Activated naive CD8-positive, alpha-beta T cell treated with anti-CD3 and anti-CD28 coated beads, Interleukin-2, amount 50 U/mL, for 24 hours (primary cell): ENCODE measurements at regions not wholly inside any gene's neighbourhood (a gene's known extent, or its start where the extent isn't known, plus 50 kb on each side); places are given as distances from the start of the nearest gene placed in this dataset.
"Not testable (repeated sequence)": the region's sequence is repeated elsewhere in the genome, so short reads cannot be mapped to it uniquely, and the experiment has no call there.

Experiments used
- ATAC-seq: fragments of 150-1000 bp; cut with Tn5 transposase; one replicate; pipeline ENCODE4 v1.10.0; 2021
- DNase-seq: peaks from one replicate; pipeline ENCODE4 v3.0.0; 2021
- H3K27ac Mint-ChIP-seq: one replicate; pipeline ENCODE4 v1.8.0; 2021; ENCODE audit warnings: mild to moderate bottlenecking, mixed read lengths
- H3K27me3 Mint-ChIP-seq: one replicate; pipeline ENCODE4 v1.8.0; 2021; ENCODE audit warnings: mixed read lengths
- H3K36me3 Mint-ChIP-seq: one replicate; pipeline ENCODE4 v1.8.0; 2021; ENCODE audit warnings: low read depth, mixed read lengths
- H3K4me1 Mint-ChIP-seq: one replicate; pipeline ENCODE4 v1.8.0; 2021; ENCODE audit warnings: mixed read lengths
- H3K4me3 Mint-ChIP-seq: one replicate; pipeline ENCODE4 v1.8.0; 2021; ENCODE audit warnings: mild to moderate bottlenecking, moderate library complexity, mixed read lengths
- H3K9me3 Mint-ChIP-seq: one replicate; pipeline ENCODE4 v1.8.0; 2021; ENCODE audit warnings: mixed read lengths

GRCh38 chr6:130525408-130525807 is 159.6 kb downstream of the TMEM200A start:
- Mint-ChIP-seq H3K36me3 (peaks cover 3% of the 10 kb centered on the region), H3K4me3 (no peak overlapping the region), H3K27me3 (no peaks in the 10 kb centered on the region), H3K4me1 (peaks cover 35% of the 10 kb centered on the region), H3K9me3 (peaks cover 10% of the 10 kb centered on the region), H3K27ac (no peak overlapping the region)
- DNase-seq (no peak), ATAC-seq (no peak)

- Mint-ChIP-seq H3K4me1 (peaks cover 35% of the 10 kb centered on the region), H3K9me3 (peaks cover 13% of the 10 kb centered on the region), H3K27me3 (no peaks in the 10 kb centered on the region), H3K36me3 (no peaks in the 10 kb centered on the region), H3K27ac (no peak overlapping the region), H3K4me3 (no peak overlapping the region)
- ATAC-seq: no peak
- DNase-seq: no peak
Measured at GRCh38 chr6:130526466-130526865, 160.6 kb downstream of the TMEM200A start.

- H3K4me3 Mint-ChIP-seq: no peak overlapping the region
- ATAC-seq (no peak), DNase-seq (no peak)
- peaks cover 17% of the 10 kb centered on the region for H3K9me3 Mint-ChIP-seq
- H3K27ac Mint-ChIP-seq: no peak overlapping the region
- no peaks in the 10 kb centered on the region for H3K27me3 Mint-ChIP-seq
- H3K36me3 Mint-ChIP-seq: no peaks in the 10 kb centered on the region
- peaks cover 35% of the 10 kb centered on the region for H3K4me1 Mint-ChIP-seq
Measured at GRCh38 chr6:130527173-130527572, 161.4 kb downstream of the TMEM200A start.

- no peak for ATAC-seq
Measured at GRCh38 chr6:130529569-130530149, 163.8 kb downstream of the TMEM200A start.

GRCh38 chr6:130534627-130535026 is 168.8 kb downstream of the TMEM200A start:
- Mint-ChIP-seq H3K4me3 (no peak overlapping the region), H3K4me1 (peaks cover 5% of the 10 kb centered on the region), H3K27ac (no peak overlapping the region), H3K27me3 (no peaks in the 10 kb centered on the region), H3K9me3 (peaks cover 38% of the 10 kb centered on the region), H3K36me3 (peaks cover 12% of the 10 kb centered on the region)
- ATAC-seq (no peak), DNase-seq (no peak)

More at GRCh38 chr6:130529569-130530149, 163.8 kb downstream of the TMEM200A start:
- Mint-ChIP-seq H3K4me3 (no peak overlapping the region), H3K27ac (no peak overlapping the region), H3K9me3 (peaks cover 17% of the 10 kb centered on the region), H3K36me3 (no peaks in the 10 kb centered on the region), H3K4me1 (peaks cover 23% of the 10 kb centered on the region), H3K27me3 (no peaks in the 10 kb centered on the region)
- DNase-seq: no peak

GRCh38 chr6:130535242-130535641 is 169.4 kb downstream of the TMEM200A start:
- Mint-ChIP-seq H3K4me3 (no peak overlapping the region), H3K4me1 (peaks cover 5% of the 10 kb centered on the region), H3K9me3 (peaks cover 43% of the 10 kb centered on the region), H3K36me3 (peaks cover 16% of the 10 kb centered on the region), H3K27me3 (no peaks in the 10 kb centered on the region), H3K27ac (no peak overlapping the region)
- no peak for ATAC-seq
- no peak for DNase-seq

- H3K4me3 Mint-ChIP-seq: no peak overlapping the region
- no peak for ATAC-seq
- H3K9me3 Mint-ChIP-seq: peaks cover 40% of the 10 kb centered on the region
- peaks cover 5% of the 10 kb centered on the region for H3K4me1 Mint-ChIP-seq
- no peaks in the 10 kb centered on the region for H3K27me3 Mint-ChIP-seq
- DNase-seq: no peak
- peaks cover 19% of the 10 kb centered on the region for H3K36me3 Mint-ChIP-seq
- no peak overlapping the region for H3K27ac Mint-ChIP-seq
Measured at GRCh38 chr6:130537447-130537846, 171.6 kb downstream of the TMEM200A start.

- Mint-ChIP-seq H3K4me3 (no peak overlapping the region), H3K9me3 (no peaks in the 10 kb centered on the region)
- ATAC-seq: no peak
Measured at GRCh38 chr6:130547723-130548122, 181.9 kb downstream of the TMEM200A start.

GRCh38 chr6:130557481-130558112 is 191.8 kb downstream of the TMEM200A start:
- ATAC-seq (no peak), DNase-seq (no peak)
- Mint-ChIP-seq H3K4me1 (peaks cover 30% of the 10 kb centered on the region), H3K4me3 (no peak overlapping the region), H3K9me3 (peaks cover 21% of the 10 kb centered on the region), H3K27ac (no peak overlapping the region), H3K36me3 (no peaks in the 10 kb centered on the region), H3K27me3 (no peaks in the 10 kb centered on the region)

More at GRCh38 chr6:130547723-130548122, 181.9 kb downstream of the TMEM200A start:
- H3K27me3 Mint-ChIP-seq: no peaks in the 10 kb centered on the region
- H3K4me1 Mint-ChIP-seq: no peaks in the 10 kb centered on the region
- no peak overlapping the region for H3K27ac Mint-ChIP-seq
- no peak for DNase-seq
- no peaks in the 10 kb centered on the region for H3K36me3 Mint-ChIP-seq

GRCh38 chr6:130558131-130558530 is 192.3 kb downstream of the TMEM200A start:
- DNase-seq (no peak), ATAC-seq (no peak)
- no peak overlapping the region for H3K27ac Mint-ChIP-seq
- peaks cover 31% of the 10 kb centered on the region for H3K4me1 Mint-ChIP-seq
- peaks cover 23% of the 10 kb centered on the region for H3K9me3 Mint-ChIP-seq
- no peaks in the 10 kb centered on the region for H3K36me3 Mint-ChIP-seq
- no peaks in the 10 kb centered on the region for H3K27me3 Mint-ChIP-seq
- H3K4me3 Mint-ChIP-seq: no peak overlapping the region

GRCh38 chr6:130559166-130559565 is 193.3 kb downstream of the TMEM200A start:
- H3K9me3 Mint-ChIP-seq: peaks cover 24% of the 10 kb centered on the region
- H3K27me3 Mint-ChIP-seq: no peaks in the 10 kb centered on the region
- no peak for ATAC-seq
- H3K36me3 Mint-ChIP-seq: peaks cover 2% of the 10 kb centered on the region
- no peak for DNase-seq
- H3K4me3 Mint-ChIP-seq: no peak overlapping the region
- no peak overlapping the region for H3K27ac Mint-ChIP-seq
- peaks cover 39% of the 10 kb centered on the region for H3K4me1 Mint-ChIP-seq

- H3K9me3 Mint-ChIP-seq: peaks cover 18% of the 10 kb centered on the region
- H3K4me3 Mint-ChIP-seq: no peak overlapping the region
- H3K4me1 Mint-ChIP-seq: peaks cover 40% of the 10 kb centered on the region
- H3K27me3 Mint-ChIP-seq: no peaks in the 10 kb centered on the region
- peak; percentile 58 for ATAC-seq
- peak overlapping the region; percentile 48 for H3K27ac Mint-ChIP-seq
- H3K36me3 Mint-ChIP-seq: peaks cover 2% of the 10 kb centered on the region
- no peak for DNase-seq
Measured at GRCh38 chr6:130560231-130560630, 194.4 kb downstream of the TMEM200A start.

GRCh38 chr6:130561159-130561558 is 195.3 kb downstream of the TMEM200A start:
- H3K4me1 Mint-ChIP-seq: peaks cover 40% of the 10 kb centered on the region
- H3K9me3 Mint-ChIP-seq: peaks cover 18% of the 10 kb centered on the region

GRCh38 chr6:130565696-130566095 is 199.9 kb downstream of the TMEM200A start:
- Mint-ChIP-seq H3K27me3 (no peaks in the 10 kb centered on the region), H3K36me3 (peaks cover 2% of the 10 kb centered on the region), H3K9me3 (peaks cover 18% of the 10 kb centered on the region), H3K27ac (no peak overlapping the region), H3K4me1 (peaks cover 27% of the 10 kb centered on the region), H3K4me3 (no peak overlapping the region)
- no peak for DNase-seq
- no peak for ATAC-seq

More at GRCh38 chr6:130561159-130561558, 195.3 kb downstream of the TMEM200A start:
- not testable (repeated sequence) for H3K4me3 Mint-ChIP-seq, DNase-seq, H3K36me3 Mint-ChIP-seq, H3K27me3 Mint-ChIP-seq
- H3K27ac Mint-ChIP-seq: peak overlapping the region; percentile 30
- peak; percentile 69 for ATAC-seq

- Mint-ChIP-seq H3K36me3 (no peaks in the 10 kb centered on the region), H3K27me3 (no peaks in the 10 kb centered on the region), H3K4me1 (peaks cover 31% of the 10 kb centered on the region), H3K4me3 (no peak overlapping the region), H3K27ac (no peak overlapping the region), H3K9me3 (no peaks in the 10 kb centered on the region)
- DNase-seq: no peak
- no peak for ATAC-seq
Measured at GRCh38 chr6:130574146-130574545, 208.3 kb downstream of the TMEM200A start.
